NCI-H2171 treated with DMSO at 0.1 percent for 48 hours (cell line): ENCODE measurements at regions not wholly inside any gene's neighbourhood (a gene's known extent, or its start where the extent isn't known, plus 50 kb on each side); places are given as distances from the start of the nearest gene placed in this dataset.

Experiments
- DNase-seq: peaks from one replicate; lab custom pipeline; 2025; lab: John Stamatoyannopoulos, UW

DNA sequence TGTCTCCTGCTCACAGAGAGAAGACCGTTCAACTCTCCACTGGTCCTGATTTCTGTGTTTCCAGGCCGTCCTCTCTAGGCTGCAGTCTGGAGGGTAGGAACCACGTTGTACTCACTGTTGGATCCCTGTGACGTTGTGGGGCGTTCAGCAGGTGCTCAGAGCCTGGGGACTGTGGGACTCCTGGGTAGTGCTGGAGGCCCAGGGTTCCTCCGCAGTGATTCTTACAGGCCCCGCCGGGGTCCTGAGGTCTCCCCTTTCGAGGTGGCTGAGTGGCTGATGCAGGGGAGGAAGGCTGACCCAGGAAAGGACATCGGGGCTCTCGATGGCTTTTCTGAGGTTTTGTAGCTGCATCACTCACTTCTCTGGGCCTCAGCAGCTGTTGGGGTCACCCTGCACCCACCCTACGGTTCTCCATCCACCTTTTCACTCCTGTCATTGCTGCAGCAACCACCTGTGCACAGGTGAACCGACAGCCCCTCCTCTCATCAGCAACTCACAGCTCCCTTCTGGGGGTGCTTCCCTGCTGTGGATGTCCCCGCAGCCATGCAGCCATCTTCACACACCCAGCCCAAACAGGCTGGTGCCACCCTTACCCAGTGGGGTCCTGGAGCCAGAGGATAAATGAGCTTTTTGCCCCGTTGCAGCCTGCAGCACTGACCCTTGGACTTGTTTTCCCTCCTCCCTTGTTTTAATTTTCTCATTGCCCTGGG lies 169.6 kb upstream of the HDAC4 start:
- DNase-seq = no peak

DNA sequence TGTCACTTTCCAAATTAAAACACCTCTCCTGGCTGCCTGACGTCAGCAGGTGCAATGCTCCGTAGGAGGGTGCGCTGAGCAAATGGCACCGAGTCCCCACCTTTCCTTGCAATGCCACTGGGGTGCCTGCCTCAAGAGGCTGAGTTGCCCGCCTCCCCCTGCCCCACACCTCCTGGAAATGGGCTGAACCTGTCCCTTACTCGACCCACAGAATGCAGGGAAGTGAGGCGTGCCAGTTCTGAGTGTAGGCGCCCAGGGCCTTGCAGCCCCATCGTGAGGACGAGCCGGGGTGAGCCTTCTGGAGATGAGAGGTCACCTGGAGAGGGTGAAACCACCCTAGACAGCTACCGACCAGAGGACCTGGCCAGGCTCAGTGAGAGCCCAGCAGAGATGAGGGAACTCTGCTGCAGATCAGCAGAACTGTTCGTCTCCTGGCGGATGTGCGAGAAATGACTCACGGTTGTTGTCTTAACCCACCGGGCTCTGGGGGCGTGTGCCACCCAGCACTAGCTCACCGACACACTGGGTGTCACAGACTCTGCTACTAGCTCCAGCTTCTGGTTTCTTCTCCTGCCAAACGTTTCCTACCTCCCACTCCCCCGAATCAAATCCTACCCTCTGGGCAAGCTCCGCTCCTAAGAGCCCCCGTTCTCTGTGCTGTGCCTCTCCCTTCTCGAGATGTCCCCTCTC lies 168.7 kb upstream of the HDAC4 start:
- DNase-seq = no peak

DNA sequence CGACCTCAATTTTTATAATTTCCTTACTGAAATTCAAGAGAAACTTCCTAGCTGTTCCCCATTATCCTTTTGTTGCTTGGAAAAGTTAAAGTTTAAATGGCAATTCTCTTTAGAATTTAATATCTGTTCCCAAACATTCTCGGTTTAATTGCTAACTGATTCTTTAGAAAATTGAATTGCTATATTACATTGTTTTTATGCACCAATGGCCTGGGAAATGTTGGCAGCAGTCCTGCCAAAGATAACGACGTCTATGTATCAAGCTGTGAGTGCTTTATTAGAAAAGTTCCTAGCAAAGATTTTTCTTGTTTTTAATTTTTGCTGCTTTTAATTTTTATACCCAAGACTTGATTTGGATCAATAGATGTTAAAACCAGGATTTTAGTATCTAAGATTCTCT lies 167.8 kb upstream of the HDAC4 start:
- DNase-seq = no peak

DNA sequence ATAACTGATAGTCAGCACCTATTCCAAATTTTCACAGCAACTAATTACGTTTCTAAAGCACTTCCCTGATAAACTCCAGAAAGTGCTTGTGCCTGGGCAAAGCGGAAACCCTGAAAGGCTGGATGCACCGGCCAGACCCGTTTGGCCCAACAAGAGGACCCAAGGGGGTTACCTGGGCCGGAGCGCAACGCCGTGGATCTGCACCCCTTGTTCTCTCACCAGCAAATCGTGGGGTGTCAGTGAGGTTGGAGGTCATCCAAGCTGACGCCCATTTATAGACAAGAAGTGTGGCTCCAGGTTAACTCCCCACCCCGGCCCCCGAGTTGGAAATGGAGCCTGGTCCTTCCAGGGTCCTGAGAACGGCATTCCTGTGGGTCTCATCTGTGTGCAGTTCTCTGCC lies 167.0 kb upstream of the HDAC4 start:
- DNase-seq = no peak

DNA sequence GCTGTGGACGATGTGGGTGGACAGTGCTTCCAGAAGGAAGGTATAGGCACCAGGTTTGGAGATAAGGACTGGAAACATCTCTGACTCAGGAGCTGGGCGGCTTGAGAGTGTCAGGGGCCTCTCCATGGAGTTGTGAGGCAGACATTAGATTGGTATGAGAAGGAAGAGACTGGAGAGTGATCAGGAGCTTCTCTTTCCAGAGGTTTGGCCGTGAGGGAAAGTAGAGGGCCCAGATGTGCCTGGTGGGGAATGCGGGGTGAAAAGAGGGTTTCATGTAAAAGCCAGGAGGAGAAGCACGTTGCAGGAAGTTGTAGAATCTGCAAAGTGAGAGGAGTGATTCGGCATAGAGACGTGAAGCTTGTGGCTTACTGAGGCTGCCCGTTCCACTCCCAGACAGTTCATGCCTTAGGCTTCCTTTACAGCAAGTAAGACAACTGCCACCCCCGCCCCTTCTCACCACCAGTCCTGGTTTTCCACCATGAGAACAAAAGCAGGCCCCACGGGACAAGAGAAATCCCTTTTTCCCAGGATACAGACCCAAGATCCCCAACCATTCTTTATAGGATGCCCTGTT lies 166.3 kb upstream of the HDAC4 start:
- DNase-seq = no peak

DNA sequence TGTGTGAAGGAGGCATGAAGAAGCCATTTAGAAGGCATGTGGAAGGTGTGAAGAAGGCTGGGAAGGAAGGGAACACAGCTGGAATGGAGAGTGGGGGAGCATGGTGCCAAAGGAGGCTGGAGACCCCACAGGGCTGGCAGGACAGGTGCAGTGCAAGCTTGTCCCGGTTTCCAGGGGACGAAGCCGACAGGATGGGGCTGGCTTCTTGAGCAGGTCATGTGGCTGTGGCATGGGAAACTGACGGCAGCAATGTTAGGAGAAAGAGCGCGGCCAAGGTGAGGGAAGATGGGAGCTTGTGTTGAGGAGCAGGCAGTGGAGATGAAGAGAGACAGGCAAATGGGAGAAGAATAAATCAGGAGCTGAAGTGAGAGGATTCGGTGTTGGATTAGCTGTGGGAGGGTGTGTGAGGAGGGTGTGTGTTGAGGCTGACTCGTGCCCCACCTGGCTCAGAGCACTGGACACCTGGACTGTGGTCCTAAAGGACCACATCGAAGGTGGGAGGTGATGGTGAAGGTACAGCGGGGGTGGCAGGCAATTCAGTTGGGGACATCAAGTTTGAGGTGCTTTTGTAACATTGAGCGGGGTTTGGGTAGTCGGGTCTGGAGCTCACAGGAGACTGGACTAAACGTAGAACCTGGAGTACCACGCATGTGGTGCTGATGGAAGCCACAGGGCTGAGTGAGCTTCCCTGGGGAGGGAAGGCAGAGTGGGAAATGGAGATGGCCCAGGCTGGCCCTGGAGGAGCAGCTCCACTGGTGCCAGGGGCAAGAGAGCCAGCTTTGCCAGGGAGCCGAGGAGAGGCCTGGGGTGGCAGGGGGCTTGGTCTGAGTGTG lies 165.6 kb upstream of the HDAC4 start:
- no peak for DNase-seq

DNA sequence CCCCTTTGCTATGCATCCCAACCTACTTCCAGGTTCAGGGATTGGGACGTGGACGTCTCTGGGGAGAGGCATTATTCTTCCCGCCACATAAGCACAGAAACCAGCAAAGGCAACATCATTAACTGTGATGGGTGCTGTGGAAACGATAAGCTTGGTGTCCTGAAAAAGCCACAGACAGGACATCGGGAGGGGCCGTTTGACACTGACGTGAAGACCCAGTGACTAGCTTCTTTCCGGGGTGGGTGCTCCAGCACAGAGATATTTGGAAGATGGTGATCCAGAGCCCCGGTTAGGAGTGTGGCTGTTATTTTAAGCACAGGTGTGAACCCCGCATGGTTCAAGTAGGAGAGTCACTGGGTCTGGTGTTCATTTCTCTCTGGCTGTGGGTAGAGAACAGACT lies 163.8 kb upstream of the HDAC4 start:
- DNase-seq = no peak

DNA sequence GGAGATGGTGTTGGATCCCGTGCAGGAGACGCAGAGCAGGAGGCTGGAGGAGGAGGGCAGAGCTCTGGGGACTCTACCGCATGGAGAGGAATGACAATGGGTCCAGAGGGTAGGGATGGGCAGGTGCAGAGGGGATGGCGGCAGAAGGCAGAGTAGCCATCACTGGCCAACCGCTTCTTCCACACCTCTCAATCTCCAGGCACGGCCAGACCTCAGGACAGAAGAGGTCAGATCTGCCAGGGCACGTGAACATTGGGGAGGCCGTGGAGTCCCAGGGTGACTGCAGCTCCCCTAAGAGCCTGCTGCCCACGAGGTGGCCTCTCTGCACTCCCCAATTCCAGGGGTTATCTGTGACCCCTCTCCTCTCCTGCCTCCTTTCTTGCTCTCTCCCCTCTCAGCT lies 162.7 kb upstream of the HDAC4 start:
- no peak for DNase-seq

DNA sequence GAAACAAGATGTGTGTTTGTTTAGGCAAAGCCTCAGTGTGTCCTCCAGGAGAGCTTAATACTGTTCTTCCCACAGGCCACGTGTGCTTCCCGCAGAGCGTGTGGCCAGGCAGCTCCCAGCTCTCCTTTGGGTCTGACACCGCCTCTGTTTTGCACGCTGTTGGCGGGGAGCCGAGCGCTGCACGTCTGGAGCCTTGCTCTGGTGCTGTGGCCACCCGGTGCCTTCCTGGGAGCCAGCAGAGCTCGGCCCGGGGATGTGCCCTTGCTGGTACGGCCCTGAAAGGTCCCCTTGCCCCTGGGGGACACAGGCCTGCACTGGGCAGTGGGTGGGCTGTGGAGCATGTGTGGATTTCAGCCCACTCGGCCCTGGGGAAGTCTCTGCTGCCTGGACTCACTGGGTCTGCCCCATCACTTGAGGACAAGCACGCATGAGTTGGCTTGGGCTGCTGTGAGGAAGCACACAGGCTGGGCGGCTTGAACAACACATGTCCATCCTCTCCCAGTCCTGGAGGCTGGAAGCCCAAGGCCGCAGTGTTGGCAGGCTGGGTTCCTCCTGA lies 160.7 kb upstream of the HDAC4 start:
- DNase-seq = no peak

DNA sequence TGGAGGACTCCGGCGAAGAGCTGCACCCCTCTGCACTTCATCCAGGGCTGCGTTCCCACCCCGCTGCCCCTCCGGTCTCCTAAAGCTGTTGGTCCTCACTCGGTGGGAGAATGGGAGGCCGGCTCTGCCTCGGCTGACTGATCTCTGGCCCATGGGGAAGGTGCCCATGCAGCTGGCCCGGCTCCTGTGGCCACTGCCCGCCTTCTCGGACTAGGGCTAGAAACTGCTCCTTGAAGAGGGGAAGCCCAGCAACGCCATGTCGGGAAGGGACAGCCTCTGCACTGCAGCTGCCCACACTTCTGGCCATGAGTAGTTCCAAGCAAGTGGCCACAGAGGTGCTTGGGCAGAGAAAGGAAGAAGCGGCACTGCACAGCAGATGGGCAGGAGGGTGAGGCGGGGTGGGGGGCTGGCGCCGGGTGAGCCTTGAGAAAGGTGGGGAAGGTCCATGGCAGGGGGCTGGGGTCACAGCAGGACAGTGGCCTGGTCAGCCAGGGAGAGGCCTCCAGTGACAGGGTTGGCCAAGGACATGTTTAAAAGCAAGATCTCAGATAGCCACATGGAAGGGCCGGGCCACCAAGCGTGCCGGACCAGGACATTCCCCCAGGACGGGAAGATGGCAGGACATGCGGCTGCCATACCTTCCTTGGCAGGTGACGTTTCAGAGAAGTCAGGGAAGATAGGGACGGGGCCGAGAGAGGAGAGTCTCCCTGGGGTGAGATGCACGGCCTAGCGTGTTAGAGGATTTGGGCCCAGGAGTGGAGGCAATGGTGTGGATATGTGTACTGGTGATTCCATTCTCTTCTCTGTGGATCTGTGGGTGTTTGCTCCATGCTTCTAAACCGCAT lies 158.8 kb upstream of the HDAC4 start:
- DNase-seq = no peak

DNA sequence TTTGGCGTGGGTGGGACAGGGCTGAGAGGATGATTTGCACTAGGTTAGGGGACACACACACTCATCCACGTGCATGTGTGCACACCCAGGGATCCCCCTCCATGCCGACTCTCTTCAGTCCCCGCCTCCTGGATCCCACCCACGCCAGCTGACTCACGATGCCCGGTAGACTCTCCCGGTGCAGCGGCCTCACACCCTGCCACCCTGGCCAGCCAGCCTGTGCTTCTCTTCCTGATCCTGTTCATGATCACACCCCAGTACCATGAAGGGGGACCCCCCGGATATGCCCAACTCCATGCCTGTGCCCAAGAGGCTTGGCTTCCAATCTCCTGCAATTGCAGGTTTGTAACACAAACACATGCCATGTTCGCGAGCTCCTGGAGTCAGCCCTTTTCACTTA lies 157.8 kb upstream of the HDAC4 start:
- DNase-seq = no peak

DNA sequence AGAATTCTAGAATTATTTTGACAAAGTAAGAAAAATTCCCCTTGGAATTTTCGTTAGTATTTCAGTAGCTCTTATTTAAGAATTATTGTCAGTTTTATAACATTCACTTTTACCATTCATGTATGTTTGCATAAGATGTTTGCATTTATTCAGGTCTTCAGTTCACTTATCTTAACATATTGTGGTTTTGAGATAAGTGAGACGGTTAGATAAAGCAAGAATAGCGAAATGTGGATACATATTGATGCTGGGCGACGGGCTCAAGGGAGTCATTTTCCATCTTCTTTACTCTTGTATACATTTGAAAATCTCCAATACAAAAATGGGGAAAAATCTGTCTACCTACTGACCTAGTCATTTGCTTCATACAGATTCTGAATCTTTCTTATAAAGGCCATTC lies 156.7 kb upstream of the HDAC4 start:
- DNase-seq = no peak

DNA sequence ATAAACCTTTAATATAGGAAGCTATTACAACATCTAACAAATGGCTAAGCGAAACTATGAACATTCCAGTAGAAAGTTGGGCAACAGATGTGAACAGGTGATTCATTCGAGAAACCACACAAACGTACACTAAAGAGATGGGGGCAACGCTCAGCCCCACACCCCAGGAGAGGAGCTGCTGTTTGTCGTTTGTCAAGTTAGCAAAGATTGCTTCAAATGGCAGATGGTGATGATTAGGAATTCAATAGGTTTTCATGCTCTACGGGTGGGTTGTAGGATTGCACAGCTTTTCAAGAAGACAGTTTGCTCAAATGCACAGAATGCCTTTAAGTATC lies 154.7 kb upstream of the HDAC4 start:
- DNase-seq = no peak

DNA sequence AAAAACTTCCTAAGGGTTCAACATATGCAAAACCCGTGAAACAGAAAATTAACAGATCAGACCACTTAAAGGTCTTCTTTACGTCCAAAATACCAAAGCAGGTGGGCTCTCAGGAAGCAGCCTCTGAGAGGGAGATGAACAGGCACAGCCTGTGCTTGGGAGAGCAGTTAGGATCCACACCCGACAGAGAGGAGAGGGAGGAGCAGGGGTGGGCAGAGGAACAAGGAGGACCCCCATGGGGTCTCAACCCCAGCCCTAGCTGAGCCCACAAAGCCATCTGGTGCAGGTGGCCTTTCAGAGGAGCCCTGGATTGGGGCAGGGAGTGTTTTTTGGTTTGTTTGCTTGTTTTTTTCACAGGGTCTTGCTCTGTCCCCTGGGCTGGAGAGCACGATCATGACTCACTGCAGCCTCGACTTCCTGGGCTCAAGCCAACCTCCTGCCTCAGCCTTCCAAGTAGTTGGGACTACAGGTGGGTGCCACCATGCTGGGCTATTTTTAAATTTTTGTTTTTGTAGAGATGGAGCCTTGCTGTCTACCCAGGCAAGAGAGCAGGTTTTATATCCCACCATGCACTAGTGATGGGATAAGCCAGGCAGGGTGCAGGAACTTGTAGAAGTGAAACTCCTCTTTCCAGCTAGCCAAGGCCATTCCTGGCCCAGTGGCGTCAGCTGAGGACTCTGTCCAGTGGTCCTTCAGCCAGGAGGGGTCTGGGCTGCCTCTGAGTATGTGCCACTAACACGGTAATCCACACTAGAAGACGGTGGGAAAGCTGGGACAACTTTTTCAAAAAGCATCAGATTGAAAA lies 154.1 kb upstream of the HDAC4 start:
- no peak for DNase-seq

DNA sequence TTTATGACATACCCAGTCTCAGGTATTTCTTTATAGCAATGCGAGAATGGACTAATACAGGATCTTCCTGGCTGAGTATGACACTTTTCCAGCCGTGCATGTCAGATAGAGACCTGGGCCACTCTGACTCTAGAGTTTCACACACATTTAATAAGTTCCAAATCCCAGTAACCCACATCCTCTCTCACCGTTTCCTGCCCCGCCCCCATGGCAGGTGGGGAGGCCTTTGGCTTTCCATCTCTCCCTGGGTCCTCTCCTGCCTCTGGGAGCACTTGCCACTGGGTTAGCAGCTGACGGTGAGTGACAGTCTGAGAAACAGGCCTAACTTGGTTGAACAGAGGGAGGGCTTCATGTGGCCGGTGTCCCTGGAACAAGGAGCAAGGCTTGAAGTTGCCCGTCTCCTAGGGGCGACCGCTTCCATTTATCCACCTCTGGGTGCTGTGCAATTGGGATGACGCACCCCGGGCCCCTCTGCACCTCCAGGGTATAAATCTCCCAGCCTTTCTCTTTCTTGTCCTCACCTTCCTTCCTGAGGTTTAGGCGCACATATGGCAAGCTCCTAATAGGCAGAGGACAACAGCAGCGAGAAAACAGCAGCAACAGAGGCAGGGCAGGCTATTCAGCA lies 152.7 kb upstream of the HDAC4 start:
- no peak for DNase-seq

DNA sequence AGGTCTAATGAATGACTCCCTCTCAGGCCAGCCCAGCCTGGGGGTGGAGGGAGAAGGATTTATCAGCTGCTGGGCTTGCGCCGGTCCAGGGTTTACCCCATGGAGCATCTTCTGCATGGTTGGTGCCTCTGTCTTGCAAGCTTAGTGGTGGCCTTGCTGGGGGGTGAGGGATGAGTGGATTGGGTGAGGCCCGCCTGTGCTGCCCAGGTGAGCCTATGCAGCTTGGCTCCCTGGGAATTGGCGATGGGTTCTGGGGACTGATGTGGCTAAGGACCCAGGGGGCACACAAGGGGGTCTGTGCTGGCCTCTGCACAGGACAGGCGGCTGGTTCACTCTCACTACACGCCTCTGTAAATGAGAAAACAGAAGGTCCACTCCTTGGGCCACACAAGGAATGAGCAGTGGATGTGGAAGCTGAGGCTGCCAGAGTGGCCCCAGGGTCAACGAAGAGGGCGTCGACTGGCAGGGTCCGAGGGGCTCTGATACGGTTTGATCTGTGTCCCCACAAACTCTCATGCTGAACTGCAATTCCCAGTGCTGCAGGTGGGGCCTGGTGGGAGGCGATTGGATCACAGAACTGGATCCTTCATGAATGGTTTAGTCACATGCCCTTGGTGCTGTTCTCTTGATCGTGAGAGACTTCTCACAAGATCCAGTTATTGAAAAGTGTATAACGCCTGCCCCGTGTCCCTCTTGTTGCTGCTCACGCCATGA lies 151.6 kb upstream of the HDAC4 start:
- DNase-seq = no peak

DNA sequence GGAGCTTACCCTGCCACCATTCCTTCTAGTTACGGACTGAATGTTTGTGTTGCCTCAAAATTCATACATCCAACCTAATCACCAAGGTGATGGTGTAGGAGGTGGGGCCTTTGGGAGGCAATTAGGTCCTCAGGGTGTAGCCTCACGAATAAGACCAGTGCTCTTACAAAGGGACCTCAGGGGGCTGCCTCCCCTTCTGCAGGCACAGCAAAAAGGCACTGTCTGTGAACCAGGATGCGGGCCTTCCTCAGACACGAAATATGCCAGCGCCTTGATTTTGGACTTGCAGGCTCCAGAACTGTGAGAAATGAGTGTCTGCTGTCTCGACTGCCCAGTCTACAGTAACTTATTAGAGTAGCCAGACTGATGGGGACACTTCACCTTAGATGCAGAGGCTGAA lies 150.4 kb upstream of the HDAC4 start:
- no peak for DNase-seq

DNA sequence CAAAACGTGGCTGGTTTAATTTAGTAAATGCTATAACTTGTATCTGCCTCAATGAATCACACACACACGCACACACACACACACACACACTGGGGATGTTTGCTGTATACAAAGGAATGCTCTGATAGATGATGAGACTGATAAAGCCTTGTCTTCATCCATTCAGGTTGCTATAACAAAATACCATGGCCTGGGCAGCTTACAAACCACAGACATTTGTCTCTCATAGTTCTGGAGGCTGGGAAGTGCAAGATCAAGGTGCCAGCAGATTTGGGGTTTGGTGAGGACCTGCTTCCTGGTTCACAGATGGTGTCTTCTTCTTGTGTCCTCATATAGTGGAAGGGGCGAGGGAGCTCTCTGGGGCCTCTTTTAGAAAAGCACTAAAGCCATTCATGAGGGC lies 149.5 kb upstream of the HDAC4 start:
- DNase-seq = no peak

DNA sequence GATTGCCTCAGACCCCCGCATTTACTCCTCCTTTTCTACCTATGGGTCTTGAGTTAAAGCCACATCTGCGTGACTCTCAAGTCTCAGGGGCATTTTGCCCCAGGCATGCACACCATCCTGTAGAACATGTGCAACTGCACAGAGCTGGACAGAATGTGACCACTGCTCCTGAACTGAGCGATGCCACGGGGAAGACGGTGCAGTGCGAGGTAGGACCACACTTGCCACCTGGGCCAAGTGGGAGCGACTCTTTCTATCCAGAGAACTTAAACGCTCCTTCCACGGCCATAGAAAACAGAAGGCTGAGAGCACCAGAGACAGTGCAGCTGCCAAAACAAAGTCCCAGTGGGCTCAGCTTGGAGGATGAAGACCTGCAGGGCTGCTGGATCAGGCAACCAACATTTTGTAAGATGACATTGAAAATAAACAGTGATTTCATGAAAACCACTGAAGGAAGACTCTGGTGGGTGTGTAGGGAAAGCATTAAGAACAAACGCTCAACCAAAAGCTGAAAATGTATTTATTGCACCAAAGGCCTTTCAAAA lies 149.0 kb upstream of the HDAC4 start:
- no peak for DNase-seq
